Left ventricle myocardium inferior (tissue), 1 donor: ENCODE measurements at regions not wholly inside any gene's neighbourhood (a gene's known extent, or its start where the extent isn't known, plus 50 kb on each side); places are given as distances from the start of the nearest gene placed in this dataset.

Experiments used
- DNase-seq: peaks from one replicate; pipeline ENCODE4 v3.0.0-alpha.2; 2020
- H3K27ac ChIP-seq: fragments of 200-600 bp; replicated peaks from 2 replicates; pipeline ENCODE4 v1.8.0; 2021
- H3K27me3 ChIP-seq: fragments of 200-600 bp; 2 replicates; pipeline ENCODE4 v1.8.0; 2021; ENCODE audit warnings: low read depth
- H3K36me3 ChIP-seq: fragments of 200-600 bp; 2 replicates; pipeline ENCODE4 v1.8.0; 2021
- H3K4me1 ChIP-seq: fragments of 200-600 bp; 2 replicates; pipeline ENCODE4 v1.8.0; 2021
- H3K4me3 ChIP-seq: fragments of 200-600 bp; 2 replicates; pipeline ENCODE4 v1.8.0; 2021; ENCODE audit warnings: mild to moderate bottlenecking, moderate library complexity
- H3K9me3 ChIP-seq: fragments of 200-600 bp; replicated peaks from 2 replicates; pipeline ENCODE4 v1.8.0; 2021
- intact Hi-C: fragments of 100-400 bp; cut with micrococcal nuclease; formaldehyde crosslinking; loops from one replicate; pipeline ENCODE4 v1.11.0; 2022
- TF ChIP-seq, protein P1 (sequence below): fragments of 200-600 bp; IDR thresholded peaks from 2 replicates; pipeline ENCODE4 v1.8.0; 2021; ENCODE audit warnings: antibody characterized with exemption, mild to moderate bottlenecking, borderline replicate concordance
- donor health status: DM: no; HTN: yes; CAD: no; lungs with severe emphysema.

- no peak overlapping the region for H3K4me3 ChIP-seq
- TF ChIP-seq, protein P1, sequence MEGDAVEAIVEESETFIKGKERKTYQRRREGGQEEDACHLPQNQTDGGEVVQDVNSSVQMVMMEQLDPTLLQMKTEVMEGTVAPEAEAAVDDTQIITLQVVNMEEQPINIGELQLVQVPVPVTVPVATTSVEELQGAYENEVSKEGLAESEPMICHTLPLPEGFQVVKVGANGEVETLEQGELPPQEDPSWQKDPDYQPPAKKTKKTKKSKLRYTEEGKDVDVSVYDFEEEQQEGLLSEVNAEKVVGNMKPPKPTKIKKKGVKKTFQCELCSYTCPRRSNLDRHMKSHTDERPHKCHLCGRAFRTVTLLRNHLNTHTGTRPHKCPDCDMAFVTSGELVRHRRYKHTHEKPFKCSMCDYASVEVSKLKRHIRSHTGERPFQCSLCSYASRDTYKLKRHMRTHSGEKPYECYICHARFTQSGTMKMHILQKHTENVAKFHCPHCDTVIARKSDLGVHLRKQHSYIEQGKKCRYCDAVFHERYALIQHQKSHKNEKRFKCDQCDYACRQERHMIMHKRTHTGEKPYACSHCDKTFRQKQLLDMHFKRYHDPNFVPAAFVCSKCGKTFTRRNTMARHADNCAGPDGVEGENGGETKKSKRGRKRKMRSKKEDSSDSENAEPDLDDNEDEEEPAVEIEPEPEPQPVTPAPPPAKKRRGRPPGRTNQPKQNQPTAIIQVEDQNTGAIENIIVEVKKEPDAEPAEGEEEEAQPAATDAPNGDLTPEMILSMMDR: no peak
- H3K9me3 ChIP-seq: peaks cover 43% of the 10 kb centered on the region
- intact Hi-C loops: no loop called here
- H3K4me1 ChIP-seq: no peaks in the 10 kb centered on the region
- H3K36me3 ChIP-seq: no peaks in the 10 kb centered on the region
- no peak for DNase-seq
- H3K27me3 ChIP-seq: no peaks in the 10 kb centered on the region
- H3K27ac ChIP-seq: no peak overlapping the region
Measured at GRCh38 chr17:53058031-53058430, 764.7 kb upstream of the KIF2B start.

DNA sequence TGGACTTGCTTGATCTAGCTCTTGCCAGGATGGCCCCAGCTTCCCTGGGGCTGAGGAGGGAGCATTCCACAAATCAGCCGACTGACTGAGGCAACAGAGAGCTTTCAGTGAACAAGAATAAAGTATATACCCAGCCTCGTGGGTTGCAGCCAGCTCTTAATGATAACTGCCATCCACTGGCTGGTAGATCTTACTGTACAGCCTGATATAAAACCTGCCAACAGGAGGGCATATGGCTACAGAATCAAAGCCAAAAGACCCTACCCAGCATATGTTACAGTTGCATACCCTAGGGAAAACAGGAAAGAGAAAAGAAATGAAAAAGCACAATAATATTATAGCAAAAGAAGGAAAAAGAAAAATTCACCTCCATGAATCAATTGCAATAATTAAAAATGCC, 775.9 kb upstream of the KIF2B start:
- intact Hi-C loops: no loop called here
- Histone ChIP-seq H3K27me3 (no peaks in the 10 kb centered on the region), H3K27ac (no peak overlapping the region), H3K4me3 (no peak overlapping the region), H3K36me3 (no peaks in the 10 kb centered on the region), H3K9me3 (peaks cover 33% of the 10 kb centered on the region), H3K4me1 (no peaks in the 10 kb centered on the region)
- no peak for DNase-seq
- TF ChIP-seq, protein P1: no peak

- DNase-seq: no peak
- H3K36me3 ChIP-seq: no peaks in the 10 kb centered on the region
- H3K4me1 ChIP-seq: no peaks in the 10 kb centered on the region
- no peaks in the 10 kb centered on the region for H3K27me3 ChIP-seq
- peaks cover 16% of the 10 kb centered on the region for H3K9me3 ChIP-seq
- no peak overlapping the region for H3K27ac ChIP-seq
- H3K4me3 ChIP-seq: no peak overlapping the region
- TF ChIP-seq, protein P1: no peak
- intact Hi-C loops: no loop called here
Measured at GRCh38 chr17:53039981-53040380, 782.7 kb upstream of the KIF2B start.

GRCh38 chr17:53033297-53033696, 789.4 kb upstream of the KIF2B start:
- Histone ChIP-seq H3K4me3 (no peak overlapping the region), H3K27ac (no peak overlapping the region), H3K36me3 (no peaks in the 10 kb centered on the region), H3K27me3 (no peaks in the 10 kb centered on the region), H3K4me1 (no peaks in the 10 kb centered on the region), H3K9me3 (peaks cover 27% of the 10 kb centered on the region)
- intact Hi-C loops: no loop called here
- no peak for DNase-seq
- TF ChIP-seq, protein P1: no peak

DNA sequence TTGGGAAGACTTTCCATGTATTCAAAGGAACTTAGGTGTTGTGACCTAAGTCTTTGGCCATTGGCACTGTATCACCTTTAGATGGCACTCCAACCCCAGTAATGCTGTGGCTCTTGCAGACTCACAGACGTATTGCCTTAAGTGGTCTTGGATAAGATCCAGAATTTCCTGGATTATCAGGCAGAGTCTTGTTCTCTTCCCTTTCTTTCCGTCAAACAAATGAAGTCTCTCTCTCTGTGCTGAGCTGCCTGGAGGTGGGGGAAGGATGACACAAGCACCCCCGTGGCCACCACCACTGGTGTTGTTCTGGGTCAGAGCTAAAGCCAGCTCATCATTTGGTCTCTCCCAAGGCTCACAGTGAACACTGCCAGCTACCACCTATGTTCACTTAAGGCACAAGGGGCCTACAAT, 789.9 kb upstream of the KIF2B start:
- no peaks in the 10 kb centered on the region for H3K4me1 ChIP-seq
- H3K36me3 ChIP-seq: no peaks in the 10 kb centered on the region
- TF ChIP-seq, protein P1: no peak
- no peak overlapping the region for H3K4me3 ChIP-seq
- H3K27ac ChIP-seq: no peak overlapping the region
- H3K9me3 ChIP-seq: peaks cover 27% of the 10 kb centered on the region
- intact Hi-C loops: no loop called here
- H3K27me3 ChIP-seq: no peaks in the 10 kb centered on the region
- no peak for DNase-seq

- TF ChIP-seq, protein P1: no peak
- peaks cover 13% of the 10 kb centered on the region for H3K9me3 ChIP-seq
- intact Hi-C loops: no loop called here
- no peaks in the 10 kb centered on the region for H3K36me3 ChIP-seq
- no peak for DNase-seq
- no peaks in the 10 kb centered on the region for H3K4me1 ChIP-seq
- no peak overlapping the region for H3K27ac ChIP-seq
- no peak overlapping the region for H3K4me3 ChIP-seq
- no peaks in the 10 kb centered on the region for H3K27me3 ChIP-seq
Measured at GRCh38 chr17:53017227-53017626, 805.5 kb upstream of the KIF2B start.
